Endodermal cell (in vitro differentiated cells): ENCODE measurements at regions not wholly inside any gene's neighbourhood (a gene's known extent, or its start where the extent isn't known, plus 50 kb on each side); places are given as distances from the start of the nearest gene placed in this dataset.

Source experiments
- DNase-seq: peaks from one replicate; pipeline ENCODE4 v3.0.0-alpha.2; 2017
- H3K27ac ChIP-seq: 2 replicates; pipeline ENCODE4 v1.5.1; 2013; ENCODE audit warnings: mild to moderate bottlenecking, low read depth, low read length, moderate library complexity
- H3K27me3 ChIP-seq: 2 replicates; pipeline ENCODE4 v1.6.1; 2013; ENCODE audit warnings: mild to moderate bottlenecking, low read length, moderate library complexity; ENCODE audit not compliant: insufficient read depth, control insufficient read depth, poor library complexity, severe bottlenecking
- H3K36me3 ChIP-seq: 2 replicates; pipeline ENCODE4 v1.7.0; 2013; ENCODE audit warnings: mild to moderate bottlenecking, low read length, moderate library complexity; ENCODE audit not compliant: control insufficient read depth, insufficient read depth
- H3K4me1 ChIP-seq: one replicate; pipeline ENCODE4 v1.7.0; 2013; ENCODE audit warnings: low read length; ENCODE audit not compliant: control insufficient read depth, insufficient read depth
- H3K4me3 ChIP-seq: 2 replicates; pipeline ENCODE4 v1.5.1; 2013; ENCODE audit warnings: mild to moderate bottlenecking, low read length, moderate library complexity
- H3K9ac ChIP-seq: 2 replicates; pipeline ENCODE4 v1.6.1; 2013; ENCODE audit warnings: mild to moderate bottlenecking, low read length, moderate library complexity; ENCODE audit not compliant: poor library complexity, severe bottlenecking; ENCODE audit errors: extremely low read depth
- H3K9me3 ChIP-seq: 2 replicates; pipeline ENCODE4 v1.6.1; 2013; ENCODE audit warnings: mild to moderate bottlenecking, low read length, moderate library complexity; ENCODE audit not compliant: control insufficient read depth
- H3K27ac Mint-ChIP-seq: 2 replicates; pipeline ENCODE4 v1.8.0; 2020; ENCODE audit warnings: mixed read lengths
- H3K27me3 Mint-ChIP-seq: 2 replicates; pipeline ENCODE4 v1.8.0; 2021; ENCODE audit warnings: mild to moderate bottlenecking, mixed read lengths; ENCODE audit not compliant: insufficient read depth
- H3K36me3 Mint-ChIP-seq: 2 replicates; pipeline ENCODE4 v1.8.0; 2020; ENCODE audit warnings: low read depth, mixed read lengths
- H3K4me1 Mint-ChIP-seq: 2 replicates; pipeline ENCODE4 v1.8.0; 2020; ENCODE audit warnings: mixed read lengths
- H3K4me3 Mint-ChIP-seq: 2 replicates; pipeline ENCODE4 v1.8.0; 2020; ENCODE audit warnings: mild to moderate bottlenecking, moderate library complexity, mixed read lengths
- H3K9me3 Mint-ChIP-seq: 2 replicates; pipeline ENCODE4 v1.8.0; 2020; ENCODE audit warnings: mild to moderate bottlenecking, mixed read lengths
- CTCF ChIP-seq: fragments of 200-600 bp; sonication (generic); conservative IDR thresholded peaks from 2 replicates; pipeline ENCODE4 v1.5.0; 2021; ENCODE audit warnings: antibody characterized with exemption, mild to moderate bottlenecking
- WGBS, 2 experiments: methylation state at CpG; one replicate each; pipeline versions ENCODE4 v1.1.5 to v1.1.7; 2013; ENCODE audit warnings: missing lambda C conversion rate in 2 of 2, mixed read lengths in 1 of 2; ENCODE audit not compliant: insufficient coverage in 1 of 2, insufficient read length in 1 of 2; 5-methylcytosine and 5-hydroxymethylcytosine counted together

GRCh38 chr12:20232931-20233675 is 135.2 kb upstream of the PDE3A start:
- H3K9me3 Mint-ChIP-seq: peaks cover 42% of the 10 kb centered on the region
- no peaks in the 10 kb centered on the region for H3K27me3 Mint-ChIP-seq
- 74 to 90% methylated on average over 3 to 5 of the region's 5 CpGs for WGBS, 2 experiments

GRCh38 chr12:20234474-20234873 is 133.9 kb upstream of the PDE3A start:
- 87 to 100% methylated on average over 2 to 6 of the region's 6 CpGs for WGBS, 2 experiments
- H3K36me3 ChIP-seq: no peaks in the 10 kb centered on the region

More at GRCh38 chr12:20232931-20233675, 135.2 kb upstream of the PDE3A start:
- Histone ChIP-seq H3K27me3 (no peaks in the 10 kb centered on the region), H3K36me3 (no peaks in the 10 kb centered on the region), H3K4me3 (no peak overlapping the region), H3K4me1 (no peaks in the 10 kb centered on the region), H3K27ac (no peak overlapping the region), H3K9ac (no peak overlapping the region), H3K9me3 (no peaks in the 10 kb centered on the region)
- Mint-ChIP-seq H3K27ac (no peak overlapping the region), H3K4me3 (no peak overlapping the region), H3K36me3 (peaks cover 15% of the 10 kb centered on the region), H3K4me1 (no peaks in the 10 kb centered on the region)
- no peak for DNase-seq
- no peak for TF ChIP-seq CTCF

GRCh38 chr12:20237091-20237490 is 131.2 kb upstream of the PDE3A start:
- H3K9me3 ChIP-seq: no peaks in the 10 kb centered on the region
- H3K27me3 Mint-ChIP-seq: no peaks in the 10 kb centered on the region
- H3K36me3 Mint-ChIP-seq: peaks cover 4% of the 10 kb centered on the region
- no peak overlapping the region for H3K27ac Mint-ChIP-seq
- H3K36me3 ChIP-seq: no peaks in the 10 kb centered on the region
- H3K4me1 Mint-ChIP-seq: no peaks in the 10 kb centered on the region
- no peak overlapping the region for H3K4me3 Mint-ChIP-seq
- no peak for TF ChIP-seq CTCF
- WGBS, 2 experiments: 88 to 89% methylated on average over 6 to 7 of the region's 7 CpGs
- H3K27me3 ChIP-seq: no peaks in the 10 kb centered on the region
- H3K27ac ChIP-seq: no peak overlapping the region
- no peaks in the 10 kb centered on the region for H3K4me1 ChIP-seq
- no peak overlapping the region for H3K9ac ChIP-seq
- DNase-seq: no peak
- H3K4me3 ChIP-seq: no peak overlapping the region
- H3K9me3 Mint-ChIP-seq: peaks cover 25% of the 10 kb centered on the region

More at GRCh38 chr12:20234474-20234873, 133.9 kb upstream of the PDE3A start:
- DNase-seq: no peak
- Mint-ChIP-seq H3K27ac (no peak overlapping the region), H3K4me1 (no peaks in the 10 kb centered on the region), H3K36me3 (peaks cover 15% of the 10 kb centered on the region), H3K27me3 (no peaks in the 10 kb centered on the region), H3K9me3 (peaks cover 46% of the 10 kb centered on the region), H3K4me3 (no peak overlapping the region)
- no peak for TF ChIP-seq CTCF
- Histone ChIP-seq H3K9me3 (no peaks in the 10 kb centered on the region), H3K9ac (no peak overlapping the region), H3K27me3 (no peaks in the 10 kb centered on the region), H3K4me1 (no peaks in the 10 kb centered on the region), H3K27ac (no peak overlapping the region), H3K4me3 (no peak overlapping the region)
